Skeletal muscle cell (primary cell): ENCODE measurements at regions not wholly inside any gene's neighbourhood (a gene's known extent, or its start where the extent isn't known, plus 50 kb on each side); places are given as distances from the start of the nearest gene placed in this dataset.
A peak's percentile ranks its signal among the peaks of the same experiment; 100 is the strongest.
"Not testable (repeated sequence)": the region's sequence is repeated elsewhere in the genome, so short reads cannot be mapped to it uniquely, and the experiment has no call there.

ENCODE experiments used
- DNase-seq: peaks from one replicate; pipeline ENCODE4 v3.0.0-alpha.2; 2010; ENCODE audit warnings: low read depth
- H3K4me3 ChIP-seq: 2 replicates; pipeline ENCODE4 v1.5.1; 2011; ENCODE audit warnings: low read depth, mild to moderate bottlenecking, control low read depth, low read length, moderate library complexity

- H3K4me3 ChIP-seq = no peak overlapping the region
- no peak for DNase-seq
Measured at GRCh38 chr7:46115410-46115809, 194.3 kb upstream of the IGFBP3 start.

GRCh38 chr7:46109437-46109836 lies 188.4 kb upstream of the IGFBP3 start:
- no peak for DNase-seq
- H3K4me3 ChIP-seq = no peak overlapping the region

GRCh38 chr7:46108272-46108671 lies 187.2 kb upstream of the IGFBP3 start:
- no peak for DNase-seq
- H3K4me3 ChIP-seq = no peak overlapping the region

GRCh38 chr7:46107610-46108217 lies 186.6 kb upstream of the IGFBP3 start:
- no peak for DNase-seq
- no peak overlapping the region for H3K4me3 ChIP-seq

- H3K4me3 ChIP-seq = no peak overlapping the region
- no peak for DNase-seq
Measured at GRCh38 chr7:46100521-46100920, 179.4 kb upstream of the IGFBP3 start.

GRCh38 chr7:46099076-46099475 lies 178.0 kb upstream of the IGFBP3 start:
- H3K4me3 ChIP-seq = no peak overlapping the region
- no peak for DNase-seq

- DNase-seq = no peak
- no peak overlapping the region for H3K4me3 ChIP-seq
Measured at GRCh38 chr7:46091071-46091470, 170.0 kb upstream of the IGFBP3 start.

- no peak for DNase-seq
Measured at GRCh38 chr7:46089281-46089680, 168.2 kb upstream of the IGFBP3 start.

GRCh38 chr7:46088486-46088885 lies 167.4 kb upstream of the IGFBP3 start:
- H3K4me3 ChIP-seq, DNase-seq: not testable (repeated sequence)

More at GRCh38 chr7:46089281-46089680, 168.2 kb upstream of the IGFBP3 start:
- H3K4me3 ChIP-seq = no peak overlapping the region

- no peak overlapping the region for H3K4me3 ChIP-seq
- no peak for DNase-seq
Measured at GRCh38 chr7:46080595-46081159, 159.6 kb upstream of the IGFBP3 start.

- no peak for DNase-seq
Measured at GRCh38 chr7:46079421-46079820, 158.3 kb upstream of the IGFBP3 start.

GRCh38 chr7:46076527-46076926 lies 155.5 kb upstream of the IGFBP3 start:
- peak; percentile 42 for DNase-seq
- no peak overlapping the region for H3K4me3 ChIP-seq

More at GRCh38 chr7:46079421-46079820, 158.3 kb upstream of the IGFBP3 start:
- H3K4me3 ChIP-seq = no peak overlapping the region

GRCh38 chr7:46072722-46073121 lies 151.7 kb upstream of the IGFBP3 start:
- no peak overlapping the region for H3K4me3 ChIP-seq

GRCh38 chr7:46071601-46072000 lies 150.5 kb upstream of the IGFBP3 start:
- DNase-seq = no peak
- no peak overlapping the region for H3K4me3 ChIP-seq

More at GRCh38 chr7:46072722-46073121, 151.7 kb upstream of the IGFBP3 start:
- no peak for DNase-seq

GRCh38 chr7:46071076-46071475 lies 150.0 kb upstream of the IGFBP3 start:
- DNase-seq = peak; percentile 68
- H3K4me3 ChIP-seq = no peak overlapping the region

- DNase-seq = no peak
- no peak overlapping the region for H3K4me3 ChIP-seq
Measured at GRCh38 chr7:46068159-46068558, 147.1 kb upstream of the IGFBP3 start.

- DNase-seq = no peak
- no peak overlapping the region for H3K4me3 ChIP-seq
Measured at GRCh38 chr7:46059308-46060020, 138.4 kb upstream of the IGFBP3 start.

- H3K4me3 ChIP-seq = no peak overlapping the region
- no peak for DNase-seq
Measured at GRCh38 chr7:46058086-46058823, 137.2 kb upstream of the IGFBP3 start.

GRCh38 chr7:46054915-46055314 lies 133.8 kb upstream of the IGFBP3 start:
- no peak for DNase-seq
- no peak overlapping the region for H3K4me3 ChIP-seq

- no peak overlapping the region for H3K4me3 ChIP-seq
- DNase-seq = no peak
Measured at GRCh38 chr7:46054272-46054671, 133.2 kb upstream of the IGFBP3 start.
